ENCODE measurements at regions not wholly inside any gene's neighbourhood (a gene's known extent, or its start where the extent isn't known, plus 50 kb on each side); places are given as distances from the start of the nearest gene placed in this dataset.

DNA sequence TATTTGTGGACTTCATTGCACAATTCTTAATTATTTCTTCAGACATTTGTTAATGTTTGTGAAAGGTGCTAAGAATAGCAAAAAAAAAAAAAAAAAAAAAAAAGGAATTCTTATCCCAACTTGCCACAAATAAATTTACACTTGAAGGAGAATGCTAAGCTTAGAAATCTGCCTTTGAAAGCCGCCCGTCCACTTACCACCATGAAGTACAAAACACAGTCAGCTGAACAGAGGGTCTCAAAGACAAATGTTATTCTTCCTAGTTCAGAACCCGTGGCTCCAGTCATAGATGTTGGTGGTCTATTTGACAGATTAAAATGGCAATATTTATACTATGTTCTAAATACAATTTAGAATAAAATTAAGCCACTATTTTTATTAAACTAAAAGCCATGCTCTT, 141.2 kb downstream of the ELAPOR2 start:
- TF ChIP-seq, protein P1, sequence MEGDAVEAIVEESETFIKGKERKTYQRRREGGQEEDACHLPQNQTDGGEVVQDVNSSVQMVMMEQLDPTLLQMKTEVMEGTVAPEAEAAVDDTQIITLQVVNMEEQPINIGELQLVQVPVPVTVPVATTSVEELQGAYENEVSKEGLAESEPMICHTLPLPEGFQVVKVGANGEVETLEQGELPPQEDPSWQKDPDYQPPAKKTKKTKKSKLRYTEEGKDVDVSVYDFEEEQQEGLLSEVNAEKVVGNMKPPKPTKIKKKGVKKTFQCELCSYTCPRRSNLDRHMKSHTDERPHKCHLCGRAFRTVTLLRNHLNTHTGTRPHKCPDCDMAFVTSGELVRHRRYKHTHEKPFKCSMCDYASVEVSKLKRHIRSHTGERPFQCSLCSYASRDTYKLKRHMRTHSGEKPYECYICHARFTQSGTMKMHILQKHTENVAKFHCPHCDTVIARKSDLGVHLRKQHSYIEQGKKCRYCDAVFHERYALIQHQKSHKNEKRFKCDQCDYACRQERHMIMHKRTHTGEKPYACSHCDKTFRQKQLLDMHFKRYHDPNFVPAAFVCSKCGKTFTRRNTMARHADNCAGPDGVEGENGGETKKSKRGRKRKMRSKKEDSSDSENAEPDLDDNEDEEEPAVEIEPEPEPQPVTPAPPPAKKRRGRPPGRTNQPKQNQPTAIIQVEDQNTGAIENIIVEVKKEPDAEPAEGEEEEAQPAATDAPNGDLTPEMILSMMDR (conservative IDR thresholded peaks at IDR 0.05; ENCODE audit: low read depth, low read length): no peak
- no peak for TF ChIP-seq EZH2 (IDR thresholded peaks at IDR 0.05; ENCODE audit: borderline replicate concordance, low read depth, low read length, poor library complexity, severe bottlenecking)

Data from A673 (cell line).